GM10248 (cell line): ENCODE measurements at regions not wholly inside any gene's neighbourhood (a gene's known extent, or its start where the extent isn't known, plus 50 kb on each side); places are given as distances from the start of the nearest gene placed in this dataset.

Experiments
- CTCF ChIA-PET: fragments of 300-600 bp; sonication (Branson Sonifier 250); formaldehyde crosslinking; extraction: SDS; loops from one replicate; lab custom pipeline; 2021; ENCODE audit warnings: antibody characterized with exemption; lab: Yijun Ruan, JAX
- POLR2A ChIA-PET: fragments of 350-650 bp; sonication (Branson Sonifier 250); formaldehyde crosslinking; extraction: SDS; loops from one replicate; lab custom pipeline; 2020; ENCODE audit warnings: antibody characterized with exemption; lab: Yijun Ruan, JAX
- DNase-seq: peaks from one replicate; pipeline ENCODE4 v3.0.0; 2012; ENCODE audit errors: extremely low spot score
- CTCF ChIP-seq: IDR thresholded peaks from 2 replicates; pipeline ENCODE4 v1.5.1; 2012; ENCODE audit warnings: mild to moderate bottlenecking, low read depth; ENCODE audit errors: extremely low read depth, missing control alignments, control extremely low read depth

DNA sequence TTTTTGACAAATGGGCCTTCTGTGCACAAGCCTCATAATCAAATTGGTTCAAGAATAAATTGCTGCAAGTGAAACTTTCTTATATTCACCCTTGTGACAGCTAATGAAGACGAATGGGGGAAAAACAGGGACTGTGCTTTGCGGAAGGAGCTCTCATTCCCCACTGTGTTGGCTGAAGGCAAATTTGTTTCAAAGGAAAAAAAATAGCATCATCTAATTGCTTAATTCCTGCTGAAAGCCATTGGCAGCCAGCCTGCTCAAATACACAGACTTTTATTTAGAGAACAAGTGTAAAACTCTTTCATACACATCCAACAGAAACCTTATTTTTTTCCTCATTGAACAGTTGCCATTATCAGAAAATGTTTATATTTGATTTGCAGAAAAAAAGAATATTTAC is 172.3 kb downstream of the ARL6IP6 start:
- no peak for TF ChIP-seq CTCF
- CTCF ChIA-PET: no interaction called here
- DNase-seq: no peak
- POLR2A ChIA-PET: no interaction called here

DNA sequence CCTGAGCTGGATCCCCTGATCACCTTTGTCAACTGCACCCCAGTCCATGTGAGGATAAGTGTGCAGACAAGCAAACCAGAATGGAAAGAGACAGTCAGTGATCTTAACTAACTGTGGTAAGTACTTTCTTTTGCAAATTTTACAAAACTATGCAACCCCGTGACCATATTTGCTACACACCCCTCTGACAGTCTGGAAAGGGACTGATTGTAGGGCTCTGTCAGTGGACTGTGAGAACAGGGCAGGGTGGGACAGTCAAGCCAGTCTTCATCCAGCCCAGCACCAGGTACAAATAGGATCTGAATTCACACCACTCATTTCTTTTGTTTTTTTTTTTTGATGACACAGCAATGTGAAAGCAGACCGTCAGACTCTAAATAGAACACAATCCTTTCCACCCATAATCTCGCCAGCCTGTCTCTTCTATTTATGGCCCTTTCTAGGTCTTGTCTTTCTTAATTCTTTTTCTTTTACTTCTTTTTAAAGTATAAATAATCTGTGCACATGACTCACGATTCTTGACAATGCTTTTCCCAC is 165.6 kb downstream of the ARL6IP6 start:
- POLR2A ChIA-PET: no interaction called here
- DNase-seq: no peak
- CTCF ChIA-PET: no interaction called here
- TF ChIP-seq CTCF: no peak

DNA sequence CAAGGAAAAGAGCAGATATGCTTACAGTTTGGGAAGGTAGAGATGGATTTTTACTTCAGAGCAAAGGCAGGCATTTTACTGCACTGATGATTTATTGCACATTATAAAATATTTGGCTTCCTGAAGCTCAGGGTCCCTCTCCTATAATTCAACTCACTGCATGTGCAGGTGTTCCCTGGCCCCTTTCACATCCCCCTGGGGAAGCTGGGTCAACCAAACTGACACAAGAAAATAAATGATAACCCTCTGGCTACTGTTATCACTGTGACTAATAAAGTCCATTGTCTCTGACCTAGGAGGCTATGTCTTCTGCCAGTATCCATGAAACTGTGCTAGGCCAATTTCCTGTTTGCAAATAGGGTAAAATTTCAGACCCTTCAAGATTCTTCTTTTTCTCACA is 163.1 kb downstream of the ARL6IP6 start:
- ChIA-PET POLR2A (no interaction called here), CTCF (no interaction called here)
- no peak for TF ChIP-seq CTCF
- no peak for DNase-seq

DNA sequence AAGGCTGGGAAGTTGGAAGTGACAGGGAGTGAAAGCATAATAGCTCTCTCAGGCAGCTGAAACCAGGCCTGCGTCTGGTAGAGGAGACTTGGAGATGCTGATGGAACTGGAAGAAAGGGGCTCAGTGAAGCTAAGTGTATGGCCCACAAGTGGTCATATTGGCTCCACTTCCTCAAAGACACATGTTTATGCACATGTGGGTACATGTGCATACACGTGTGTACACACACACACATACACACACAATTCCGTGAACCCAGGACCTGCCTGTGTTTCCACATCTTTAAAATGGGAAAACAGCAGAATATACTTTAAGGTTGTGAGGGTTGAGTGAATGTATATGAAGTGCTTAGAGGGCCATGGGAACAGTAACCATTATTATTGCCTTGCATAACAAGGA is 160.9 kb downstream of the ARL6IP6 start:
- TF ChIP-seq CTCF: no peak
- DNase-seq: no peak
- ChIA-PET CTCF (interaction anchor here (2.7 kb wide), 1 partner anchor 12 kb away, joined by 7 read pairs; no protein-coding TSS in a partner anchor), POLR2A (no interaction called here)

- CTCF ChIA-PET: interaction anchor here (1.3 to 1.8 kb wide), 2 partner anchors 15 to 21 kb away, joined by 3 to 9 read pairs; no protein-coding TSS in a partner anchor
- DNase-seq: no peak
- no peak for TF ChIP-seq CTCF
- POLR2A ChIA-PET: no interaction called here
These were observed 157.6 kb downstream of the ARL6IP6 start for GRCh38 chr2:152875701-152876695.

GRCh38 chr2:152874955-152875354 is 156.5 kb downstream of the ARL6IP6 start:
- ChIA-PET POLR2A (no interaction called here), CTCF (interaction anchor here (1.8 kb wide), 1 partner anchor 14 kb away, joined by 9 read pairs; no protein-coding TSS in a partner anchor)
- no peak for DNase-seq
- no peak for TF ChIP-seq CTCF
